C4-2B (cell line): ENCODE measurements at regions not wholly inside any gene's neighbourhood (a gene's known extent, or its start where the extent isn't known, plus 50 kb on each side); places are given as distances from the start of the nearest gene placed in this dataset.
"Not testable (repeated sequence)": the region's sequence is repeated elsewhere in the genome, so short reads cannot be mapped to it uniquely, and the experiment has no call there.

Source experiments
- H3K27ac ChIP-seq: fragments of 450-650 bp; 2 replicates; pipeline ENCODE4 v1.5.1; 2017
- ZFX ChIP-seq: fragments of 450-650 bp; IDR thresholded peaks from 2 replicates; pipeline ENCODE4 v1.6.1; 2017
- TF ChIP-seq, protein P1 (sequence below): fragments of 450-650 bp; conservative IDR thresholded peaks from 2 replicates; pipeline ENCODE4 v1.5.1; 2017; ENCODE audit warnings: mild to moderate bottlenecking

DNA sequence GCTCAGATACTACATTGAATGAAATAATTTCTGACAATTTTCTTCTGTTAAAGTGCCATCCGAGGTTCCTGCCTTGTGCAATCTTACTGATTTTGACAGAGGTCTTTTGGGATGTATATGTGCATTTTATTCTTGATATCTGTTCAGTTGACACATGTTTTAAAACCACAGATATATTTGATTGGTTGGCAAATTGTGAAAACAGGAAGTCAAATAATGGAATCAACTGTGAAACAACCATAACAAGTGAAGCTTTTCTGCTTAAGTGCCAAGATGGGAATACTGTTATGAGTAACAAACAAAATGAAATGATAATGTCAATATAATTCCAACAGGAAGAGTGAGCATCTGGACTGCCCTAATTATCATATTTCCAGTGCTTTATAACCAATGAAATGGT lies 84.9 kb upstream of the TET2 start:
- TF ChIP-seq ZFX = no peak

DNA sequence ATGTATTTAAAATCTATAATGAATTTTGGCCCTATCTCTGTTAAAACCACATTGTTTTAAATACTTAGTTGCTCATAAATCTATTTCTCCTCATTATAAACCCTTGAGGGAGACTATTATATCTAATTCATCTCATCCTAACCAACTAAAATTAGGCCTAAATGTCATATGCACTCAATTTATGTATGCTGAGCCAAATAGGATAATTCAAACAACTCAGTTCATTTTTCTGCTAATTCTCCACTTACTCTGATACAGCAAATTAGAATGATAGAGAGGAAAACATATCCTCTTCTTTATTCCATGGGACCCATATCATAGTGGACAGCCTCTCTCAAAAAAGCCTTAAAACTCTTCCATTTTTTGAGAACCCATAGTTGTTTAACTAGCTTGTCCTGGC lies 80.3 kb upstream of the TET2 start:
- no peak overlapping the region for H3K27ac ChIP-seq
- TF ChIP-seq, protein P1, sequence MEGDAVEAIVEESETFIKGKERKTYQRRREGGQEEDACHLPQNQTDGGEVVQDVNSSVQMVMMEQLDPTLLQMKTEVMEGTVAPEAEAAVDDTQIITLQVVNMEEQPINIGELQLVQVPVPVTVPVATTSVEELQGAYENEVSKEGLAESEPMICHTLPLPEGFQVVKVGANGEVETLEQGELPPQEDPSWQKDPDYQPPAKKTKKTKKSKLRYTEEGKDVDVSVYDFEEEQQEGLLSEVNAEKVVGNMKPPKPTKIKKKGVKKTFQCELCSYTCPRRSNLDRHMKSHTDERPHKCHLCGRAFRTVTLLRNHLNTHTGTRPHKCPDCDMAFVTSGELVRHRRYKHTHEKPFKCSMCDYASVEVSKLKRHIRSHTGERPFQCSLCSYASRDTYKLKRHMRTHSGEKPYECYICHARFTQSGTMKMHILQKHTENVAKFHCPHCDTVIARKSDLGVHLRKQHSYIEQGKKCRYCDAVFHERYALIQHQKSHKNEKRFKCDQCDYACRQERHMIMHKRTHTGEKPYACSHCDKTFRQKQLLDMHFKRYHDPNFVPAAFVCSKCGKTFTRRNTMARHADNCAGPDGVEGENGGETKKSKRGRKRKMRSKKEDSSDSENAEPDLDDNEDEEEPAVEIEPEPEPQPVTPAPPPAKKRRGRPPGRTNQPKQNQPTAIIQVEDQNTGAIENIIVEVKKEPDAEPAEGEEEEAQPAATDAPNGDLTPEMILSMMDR = no peak
- TF ChIP-seq ZFX = no peak

More for the DNA sequence above, 84.9 kb upstream of the TET2 start:
- peak overlapping the region; percentile 41; the same call in 1 of the 2 replicates for H3K27ac ChIP-seq

- H3K27ac ChIP-seq = no peak overlapping the region
- TF ChIP-seq ZFX = no peak
- TF ChIP-seq, protein P1 = no peak
Observed at GRCh38 chr4:105067431-105067830, 79.2 kb upstream of the TET2 start.

DNA sequence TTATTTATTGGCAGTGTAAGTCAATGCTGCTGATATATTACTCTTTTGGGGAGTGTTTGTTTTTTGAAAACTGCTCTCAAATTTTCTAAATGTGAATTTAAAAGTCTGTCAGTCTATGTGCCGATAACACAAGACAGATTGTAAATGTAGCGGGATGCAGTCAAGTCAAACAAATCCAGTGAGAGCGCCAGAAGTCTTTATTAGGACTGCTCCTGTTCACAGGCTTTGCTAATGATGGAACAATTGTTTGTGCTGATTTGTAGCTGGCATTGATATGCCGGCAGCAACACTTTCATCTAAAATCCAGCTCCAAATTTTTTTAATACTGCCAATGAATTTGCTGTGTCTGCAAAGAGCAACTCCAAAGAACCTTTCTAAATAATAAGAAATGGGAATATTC lies 78.7 kb upstream of the TET2 start:
- TF ChIP-seq ZFX = no peak
- TF ChIP-seq, protein P1 = no peak
- H3K27ac ChIP-seq = no peak overlapping the region

DNA sequence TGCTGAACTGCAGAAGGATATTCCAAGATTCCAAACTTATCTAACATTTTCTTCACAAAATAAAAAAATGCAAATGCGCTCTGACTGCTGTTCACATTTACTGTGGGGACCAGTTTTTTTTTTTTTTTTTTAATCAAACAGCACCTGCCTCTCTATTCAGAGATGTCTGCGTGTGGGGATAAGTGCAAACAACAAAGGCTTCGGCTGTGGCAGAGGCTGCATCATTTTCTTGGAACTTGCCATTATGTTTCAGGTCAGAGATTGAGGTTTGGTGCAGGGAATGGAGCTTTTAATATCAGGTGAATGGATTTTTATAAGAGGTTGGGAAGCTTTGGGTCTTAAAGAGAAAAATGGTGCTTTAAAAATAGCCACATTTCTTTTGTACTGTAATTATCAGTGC lies 78.2 kb upstream of the TET2 start:
- H3K27ac ChIP-seq = no peak overlapping the region
- TF ChIP-seq, protein P1 = no peak
- TF ChIP-seq ZFX = no peak

DNA sequence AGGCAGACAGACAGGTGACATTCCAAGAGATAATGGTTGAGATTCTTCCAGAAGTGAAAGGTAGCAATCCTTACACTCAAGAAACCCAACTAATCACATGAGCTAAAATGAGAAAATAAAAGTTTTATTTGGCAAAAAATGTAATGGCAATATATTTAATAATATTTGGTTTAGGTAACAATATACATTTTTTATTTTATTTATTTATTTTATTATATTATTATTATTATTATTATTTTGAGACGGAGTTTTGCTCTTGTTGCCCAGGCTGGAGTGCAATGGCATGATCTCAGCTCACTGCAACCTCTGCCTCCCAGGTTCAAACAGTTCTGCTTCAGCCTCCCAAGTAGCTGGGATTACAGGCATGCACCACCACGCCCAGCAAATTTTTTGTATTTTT lies 74.6 kb upstream of the TET2 start:
- H3K27ac ChIP-seq = not testable (repeated sequence)

- no peak overlapping the region for H3K27ac ChIP-seq
- TF ChIP-seq, protein P1 = no peak
- TF ChIP-seq ZFX = no peak
Observed at GRCh38 chr4:105074097-105074496, 72.6 kb upstream of the TET2 start.

GRCh38 chr4:105075045-105075444 lies 71.6 kb upstream of the TET2 start:
- TF ChIP-seq ZFX = no peak
- TF ChIP-seq, protein P1 = no peak

More at GRCh38 chr4:105075045-105075444, 71.6 kb upstream of the TET2 start:
- H3K27ac ChIP-seq = no peak overlapping the region
